Stimulated activated CD4-positive, alpha-beta T cell treated with anti-CD3 and anti-CD28 coated beads, Interleukin-4, amount 100 ng/mL, for 48 hours (primary cell): ENCODE measurements at regions not wholly inside any gene's neighbourhood (a gene's known extent, or its start where the extent isn't known, plus 50 kb on each side); places are given as distances from the start of the nearest gene placed in this dataset.
"Not testable (repeated sequence)": the region's sequence is repeated elsewhere in the genome, so short reads cannot be mapped to it uniquely, and the experiment has no call there.

Experiments used
- DNase-seq, 2 donors: peaks; one replicate each; pipeline ENCODE4 v3.0.0-alpha.2; 2020; ENCODE audit warnings: low read depth in 2 of 2

DNA sequence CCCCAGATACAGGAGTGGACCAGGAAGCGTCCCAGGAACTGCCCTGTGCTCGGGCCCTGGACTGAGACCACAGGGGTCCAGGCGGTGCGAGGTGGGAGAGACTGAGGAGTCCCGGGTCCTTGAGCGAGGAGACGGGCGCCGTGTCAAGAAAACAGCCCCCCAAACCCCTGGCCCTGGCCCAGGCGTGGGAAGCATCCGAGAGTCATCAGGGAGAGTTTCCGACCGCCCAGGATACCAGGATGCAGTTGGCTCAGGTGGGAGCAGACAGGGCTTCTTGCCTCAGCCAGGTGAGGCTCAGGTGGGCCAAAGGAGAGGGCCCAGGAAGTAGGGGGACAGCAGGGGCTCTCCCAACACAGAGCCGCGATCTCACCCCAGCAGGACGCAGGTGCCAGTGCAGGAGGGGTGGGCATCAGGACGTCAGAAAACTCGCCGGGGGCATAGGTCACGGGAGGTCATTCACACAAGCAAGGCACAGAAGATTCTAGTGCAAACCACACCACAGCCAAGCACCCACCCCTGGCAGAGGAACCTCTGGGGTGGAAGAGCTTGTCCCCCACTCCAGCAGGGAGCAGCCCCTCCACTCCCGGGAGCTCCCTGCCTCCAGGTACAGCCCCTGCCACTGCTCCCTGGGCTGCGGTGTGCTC is 102.5 kb upstream of the EIF5 start:
- DNase-seq: no peak

DNA sequence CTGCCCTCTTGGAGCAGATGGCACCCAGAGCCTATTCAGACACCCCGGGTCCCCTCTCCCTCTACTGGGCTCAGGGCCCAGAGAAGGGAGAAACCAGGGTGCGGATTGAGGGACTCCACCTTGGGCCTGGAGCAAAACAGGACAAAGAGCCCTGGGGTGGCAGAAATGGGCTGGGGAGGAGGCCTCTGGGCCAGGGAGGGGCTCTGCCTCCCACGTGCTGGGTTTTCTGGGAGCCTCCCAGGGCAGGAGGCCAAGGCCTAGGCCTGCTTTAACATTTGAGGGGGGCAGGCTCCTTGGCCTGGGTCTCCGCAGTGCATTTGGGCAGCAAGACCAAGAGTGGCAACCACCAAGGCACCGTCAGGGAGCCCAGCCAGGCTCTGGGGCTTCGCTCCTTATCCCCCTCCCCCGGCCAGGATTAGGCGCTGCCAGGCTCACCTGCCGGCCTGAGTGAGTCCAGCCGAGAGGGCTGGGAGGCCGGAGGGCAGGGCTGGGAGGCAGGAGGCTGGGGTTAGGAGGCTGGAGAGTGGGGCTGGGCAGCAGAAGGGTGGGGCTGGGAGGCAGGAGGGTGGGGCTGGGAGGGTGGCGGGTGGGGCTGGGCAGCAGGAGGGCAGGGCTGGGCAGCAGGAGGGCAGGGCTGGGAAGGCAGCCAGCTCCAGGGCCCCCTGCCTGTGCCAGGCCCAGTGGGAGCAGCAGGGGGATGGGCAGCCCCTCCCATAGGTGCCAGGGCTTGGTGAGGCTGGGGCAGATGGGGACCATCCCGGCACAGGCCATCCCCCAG is 101.8 kb upstream of the EIF5 start:
- no peak for DNase-seq

DNA sequence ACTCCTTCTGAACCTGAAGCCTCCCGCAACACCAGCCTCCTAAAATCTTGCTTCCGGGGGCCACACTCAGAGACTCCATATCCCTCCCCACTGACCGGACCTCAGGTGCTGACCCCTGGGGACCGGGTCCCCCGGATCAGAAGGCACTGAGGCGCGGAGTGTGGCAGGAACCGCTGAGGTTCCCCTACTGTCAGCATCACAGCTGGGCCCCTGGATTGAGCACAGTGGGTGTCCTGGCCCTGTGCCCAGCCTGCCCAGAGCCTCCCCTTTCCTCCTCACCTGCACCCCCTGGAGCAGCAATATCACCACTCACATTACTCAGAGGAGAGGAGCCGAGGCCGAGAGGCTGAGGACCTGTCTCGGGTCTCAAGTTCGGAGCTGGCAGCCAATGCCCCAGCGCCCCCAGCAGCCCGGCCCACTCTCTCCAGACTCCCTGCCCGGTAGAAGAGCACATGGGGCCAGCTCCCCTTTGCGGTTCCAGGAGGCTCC is 101.2 kb upstream of the EIF5 start:
- no peak for DNase-seq

DNA sequence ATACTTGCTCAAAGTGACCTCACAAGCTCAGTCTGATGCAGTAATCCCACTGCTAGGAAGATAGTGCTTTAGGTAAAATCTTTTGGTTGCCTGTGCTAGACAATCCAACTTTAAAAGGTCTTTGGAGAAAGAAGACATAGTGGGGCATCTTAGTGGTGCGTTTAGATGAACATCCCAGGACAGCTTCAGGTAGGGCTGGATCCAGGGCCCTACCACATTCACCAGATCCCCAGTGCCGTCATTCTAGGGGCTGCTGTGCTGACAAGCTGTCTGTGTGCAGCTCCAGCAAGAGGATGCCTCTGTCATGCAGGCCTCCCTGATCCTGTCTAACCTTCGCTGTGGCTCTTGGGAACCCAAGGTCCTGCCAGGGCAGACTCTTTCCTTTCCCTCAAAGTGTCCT is 100.7 kb upstream of the EIF5 start:
- DNase-seq: no peak

DNA sequence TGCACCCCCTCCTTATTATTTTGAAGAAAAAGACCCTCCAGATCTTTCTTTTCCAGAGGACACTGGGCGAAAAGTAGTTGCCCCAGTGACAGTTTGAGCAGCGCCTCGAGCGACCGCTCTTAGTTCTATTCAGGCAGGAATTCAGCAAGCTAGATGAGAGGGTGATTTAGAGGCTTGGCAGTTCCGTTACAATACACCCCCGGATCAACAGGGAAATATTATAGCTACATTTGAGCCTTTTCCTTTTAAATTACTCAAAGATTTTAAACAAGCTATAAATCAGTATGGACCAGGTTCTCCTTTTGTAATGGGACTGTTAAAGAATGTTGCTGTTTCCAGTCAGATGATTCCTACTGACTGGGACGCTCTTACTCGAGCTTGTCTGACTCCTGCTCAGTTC is 99.2 kb upstream of the EIF5 start:
- not testable (repeated sequence) for DNase-seq

DNA sequence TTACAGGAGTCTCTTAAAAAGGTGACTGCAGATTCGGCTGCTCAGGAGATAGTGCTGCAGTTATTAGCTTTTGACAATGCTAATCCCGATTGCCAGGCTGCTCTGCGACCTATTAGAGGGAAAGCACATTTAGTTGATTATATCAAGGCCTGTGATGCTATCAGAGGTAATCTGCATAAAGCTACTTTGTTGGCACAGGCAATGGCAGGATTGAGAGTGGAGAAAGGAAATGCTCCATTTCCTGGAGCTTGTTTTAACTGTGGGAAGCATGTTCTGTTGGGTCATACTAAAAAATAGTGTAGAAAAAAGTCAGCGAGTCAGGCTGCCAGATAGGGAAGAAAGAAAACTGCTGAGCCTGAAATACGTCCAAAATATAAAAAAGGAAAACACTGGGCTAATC is 98.5 kb upstream of the EIF5 start:
- not testable (repeated sequence) for DNase-seq

DNA sequence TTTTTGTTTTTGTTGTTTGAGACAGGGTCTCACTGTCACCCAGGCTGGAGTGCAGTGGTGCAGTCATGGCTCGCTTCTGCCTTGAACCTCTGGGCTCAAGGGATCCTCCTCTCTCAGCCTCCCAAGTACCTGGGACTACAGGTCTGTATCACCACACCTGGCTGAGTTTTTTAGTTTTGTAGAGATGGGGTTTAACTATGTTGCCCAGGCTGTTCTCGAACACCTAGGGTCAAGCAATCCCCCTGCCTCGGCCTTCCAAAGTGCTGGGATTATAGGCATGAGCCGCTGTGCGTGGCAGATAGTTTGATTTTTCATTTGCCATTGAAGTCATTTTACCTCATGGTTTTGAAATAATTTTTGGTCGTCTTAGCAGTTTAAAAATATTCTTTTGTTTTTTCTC is 94.3 kb upstream of the EIF5 start:
- DNase-seq: no peak

DNA sequence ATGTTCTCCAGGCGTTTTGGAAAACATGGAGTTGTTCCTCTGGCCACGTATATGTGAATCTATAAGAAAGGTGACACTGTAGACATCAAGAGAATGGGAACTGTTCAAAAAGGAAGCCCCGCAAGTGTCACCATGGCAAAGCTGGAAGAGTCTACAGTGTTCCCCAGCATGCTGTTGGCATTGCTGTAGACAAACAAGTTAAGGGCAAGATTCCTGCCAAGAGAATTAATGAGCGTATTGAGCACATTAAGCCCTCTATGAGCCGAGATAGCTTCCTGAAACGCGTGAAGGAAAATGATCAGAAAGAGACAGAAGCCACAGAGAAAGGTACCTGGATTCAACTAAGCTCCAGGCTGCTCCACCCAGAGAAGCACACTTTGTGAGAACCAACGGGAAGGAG is 92.5 kb upstream of the EIF5 start:
- no peak for DNase-seq

DNA sequence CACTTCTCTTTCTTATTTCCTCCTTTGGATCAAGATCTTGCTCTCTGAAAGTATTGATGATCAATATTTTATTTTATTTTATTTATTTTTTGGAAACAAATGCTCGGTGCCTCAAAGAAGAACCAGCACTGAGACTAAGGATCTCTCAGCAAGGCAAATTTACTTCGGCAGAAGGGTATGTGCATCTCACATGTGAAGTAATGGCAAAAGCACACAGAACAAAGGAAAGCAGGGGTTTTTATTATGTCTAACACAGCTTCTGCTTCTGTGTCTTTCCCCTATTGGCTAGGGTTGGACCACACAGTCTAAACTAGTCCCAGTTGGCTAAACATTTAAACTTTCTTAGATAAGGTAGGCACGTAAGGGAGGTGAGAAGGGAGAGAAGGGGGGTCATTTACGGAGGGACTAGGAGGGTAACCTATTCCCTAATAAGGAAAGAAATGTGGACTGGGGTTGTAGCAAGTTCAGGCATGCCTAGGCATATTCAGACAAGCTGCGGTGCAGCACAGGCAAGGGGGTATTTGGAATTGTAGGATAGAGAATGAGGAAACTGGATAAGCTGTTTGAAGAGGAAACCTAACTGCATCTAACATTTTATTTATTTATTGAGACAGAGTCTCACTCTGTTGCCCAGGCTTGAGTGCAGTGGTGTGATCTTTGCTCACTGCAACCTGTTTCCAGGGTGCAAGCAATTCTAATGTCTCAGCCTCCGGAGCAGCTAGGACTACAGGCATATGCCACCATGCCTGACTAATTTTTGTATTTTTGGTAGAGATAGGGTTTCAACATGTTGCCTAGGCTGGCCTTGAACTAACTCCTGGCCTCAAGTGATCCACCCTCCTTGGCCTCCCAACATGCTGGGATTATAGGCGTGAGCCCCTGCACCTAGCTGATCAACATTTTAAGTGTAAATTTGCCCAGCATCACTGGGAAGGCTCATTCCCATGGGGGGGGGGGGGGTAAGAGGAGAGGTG is 90.0 kb upstream of the EIF5 start:
- no peak for DNase-seq

DNA sequence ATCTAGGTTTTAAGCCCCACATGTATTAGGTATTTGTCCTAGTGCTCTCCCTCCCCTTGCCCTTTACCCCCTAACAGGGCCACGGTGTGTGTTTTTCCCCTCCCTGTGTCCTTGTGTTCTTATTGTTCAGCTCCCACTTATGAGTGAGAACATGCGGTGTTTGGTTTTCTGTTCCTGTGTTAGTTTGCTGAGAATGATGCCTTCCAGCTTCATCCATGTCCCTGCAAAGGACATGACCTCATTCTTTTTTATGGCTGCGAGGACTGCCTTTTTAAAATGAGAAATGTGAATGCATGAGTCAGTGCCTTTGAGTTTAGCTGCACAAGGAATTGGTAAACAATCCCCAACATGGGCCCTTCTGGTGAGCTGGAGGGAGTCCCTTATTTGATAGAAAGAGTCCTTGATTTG is 88.4 kb upstream of the EIF5 start:
- not testable (repeated sequence) for DNase-seq

DNA sequence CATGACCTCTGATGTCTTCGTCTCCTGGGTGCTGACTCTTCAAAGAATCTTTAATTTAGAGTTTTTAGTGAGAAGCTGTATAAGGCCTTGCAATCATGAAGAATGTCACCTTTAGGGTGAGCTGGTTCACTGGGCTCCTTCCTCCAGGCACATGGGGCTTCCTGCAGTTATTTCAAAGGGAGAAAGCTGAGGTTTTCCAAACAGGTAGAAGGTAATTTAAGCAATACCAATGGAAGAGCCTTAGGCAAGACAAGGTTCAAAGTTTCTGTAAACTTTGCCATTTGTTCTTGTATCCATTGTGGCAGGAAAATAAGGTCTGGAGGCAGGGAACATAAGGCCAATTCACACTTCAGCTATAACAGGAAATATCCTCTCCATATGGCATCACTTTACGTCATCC is 88.0 kb upstream of the EIF5 start:
- DNase-seq: no peak

DNA sequence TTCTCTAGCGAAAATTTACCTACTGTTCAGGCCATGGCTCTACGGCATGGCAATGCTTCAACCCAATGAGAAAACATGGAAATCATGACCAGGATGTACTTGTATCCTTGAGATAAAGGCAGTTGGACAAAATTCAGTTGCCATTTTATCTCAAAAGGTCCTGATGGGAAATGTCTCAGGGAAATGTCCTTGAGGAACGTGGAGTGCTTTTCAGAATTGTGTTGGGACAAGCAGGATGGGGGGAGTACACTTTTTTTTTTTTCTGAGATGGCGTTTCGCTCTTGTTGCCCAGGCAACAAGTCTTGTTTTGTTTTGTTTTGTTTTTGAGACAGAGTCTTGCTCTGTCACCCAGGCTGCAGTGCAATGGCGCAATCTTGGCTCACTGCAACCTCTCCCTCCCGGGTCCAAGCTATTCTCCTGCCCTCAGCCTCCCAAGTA is 86.8 kb upstream of the EIF5 start:
- no peak for DNase-seq

DNA sequence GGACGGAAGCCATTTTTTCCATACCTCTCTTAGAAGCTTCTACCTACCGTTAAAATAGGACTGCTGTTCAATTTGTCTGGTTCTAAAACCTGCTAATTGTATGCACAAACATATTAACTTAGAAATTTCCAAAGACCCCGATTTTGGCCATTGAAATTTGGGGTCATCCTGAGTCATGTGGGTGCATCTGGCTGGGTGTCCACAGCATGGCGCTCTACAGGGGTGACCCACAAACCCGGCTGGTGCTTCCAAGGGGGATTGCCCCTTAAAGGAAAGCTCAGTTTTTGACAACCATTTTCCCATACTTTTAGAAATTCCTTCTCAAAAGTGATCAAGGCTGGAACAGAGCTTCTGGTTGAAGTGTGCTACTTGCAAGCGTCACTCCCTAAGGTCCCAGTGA is 83.9 kb upstream of the EIF5 start:
- no peak for DNase-seq

DNA sequence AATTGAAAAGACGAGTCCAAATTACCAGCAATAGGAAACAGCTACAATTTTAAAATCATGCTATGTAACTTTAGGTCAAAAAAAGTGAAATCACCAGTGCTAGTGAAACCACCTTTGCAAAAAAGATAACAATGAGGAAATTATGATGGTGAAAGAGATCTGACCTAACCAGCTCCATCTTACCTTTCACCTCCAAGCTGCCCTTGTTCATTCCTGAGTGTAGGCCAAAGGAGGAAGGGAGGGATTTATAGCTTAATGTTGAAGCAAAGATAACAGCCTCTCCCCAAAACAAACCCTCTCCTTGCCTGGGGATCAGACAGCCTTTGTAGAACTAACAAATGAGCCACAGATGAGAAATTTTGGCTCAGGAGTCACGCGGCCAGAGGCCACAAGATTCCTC is 83.2 kb upstream of the EIF5 start:
- no peak for DNase-seq

DNA sequence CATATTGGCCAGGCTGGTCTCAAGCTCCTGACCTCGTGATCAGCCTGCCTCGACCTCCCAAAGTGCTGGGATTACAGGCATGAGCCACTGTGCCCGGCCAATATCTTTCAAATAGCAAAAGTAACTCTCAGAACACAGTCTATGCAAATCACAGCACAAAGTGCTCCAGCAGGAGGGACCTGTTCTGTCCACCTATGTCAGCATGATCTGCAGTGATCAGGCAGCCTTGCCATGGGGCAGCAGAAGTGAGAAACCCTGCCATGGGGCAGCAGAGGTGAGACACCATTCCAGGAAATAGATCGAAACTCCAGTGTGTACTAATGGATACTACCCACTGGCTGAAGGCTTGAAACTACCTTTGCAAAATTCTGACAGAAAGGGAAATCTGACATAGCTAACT is 78.5 kb upstream of the EIF5 start:
- no peak for DNase-seq

DNA sequence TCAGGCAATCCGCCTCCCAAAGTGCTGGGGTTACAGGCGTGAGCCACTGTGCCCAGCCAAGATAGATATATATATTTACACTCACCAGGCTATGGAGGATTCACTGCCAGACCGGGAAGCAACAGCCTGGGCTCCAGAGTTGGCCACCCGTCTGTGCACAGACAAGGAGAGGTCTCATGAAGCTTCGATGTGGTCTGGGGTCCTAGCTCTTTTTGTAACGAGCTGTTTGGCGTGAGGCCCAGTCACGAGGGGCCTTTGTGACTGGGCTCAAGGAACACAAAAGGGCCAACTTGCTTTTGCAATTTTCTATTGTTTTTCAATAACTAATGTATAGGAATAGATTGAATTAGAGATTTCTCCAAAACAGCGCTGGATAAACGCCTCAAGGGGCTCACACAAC is 77.6 kb upstream of the EIF5 start:
- DNase-seq: no peak

DNA sequence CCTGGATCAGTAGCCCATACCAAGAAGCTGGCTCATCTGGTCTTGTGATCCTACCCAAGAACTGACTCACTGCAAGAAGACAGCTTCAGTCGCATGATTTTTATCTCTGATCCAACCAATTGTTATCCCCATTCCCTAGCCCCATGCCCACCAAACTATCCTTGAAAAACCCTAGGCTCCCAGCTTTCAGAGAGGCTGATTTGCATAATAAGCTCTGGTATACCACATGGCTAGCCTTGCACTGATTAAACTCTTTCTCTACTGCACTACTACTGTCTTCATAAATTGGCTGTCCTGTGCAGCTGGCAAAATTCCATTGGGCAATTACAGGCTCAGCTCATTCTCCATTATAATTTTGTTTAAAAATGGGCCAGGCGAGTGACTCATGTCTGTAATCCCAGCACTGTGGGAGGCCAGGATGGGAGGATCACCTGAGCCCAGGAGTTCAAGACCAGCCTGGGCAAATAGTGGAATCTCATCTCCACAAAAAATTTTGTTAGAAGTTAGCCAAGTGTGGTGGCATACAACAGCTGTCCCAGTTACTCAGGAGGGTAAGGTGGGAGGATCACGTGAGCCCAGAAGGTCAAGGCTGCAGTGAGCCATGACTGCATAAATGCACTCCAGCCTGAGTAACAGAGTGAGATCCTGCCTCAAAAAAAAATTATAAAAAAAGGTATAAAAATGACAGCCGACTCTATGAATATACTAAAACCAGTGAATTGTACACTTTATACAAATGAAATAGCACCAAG is 76.7 kb upstream of the EIF5 start:
- DNase-seq: no peak

DNA sequence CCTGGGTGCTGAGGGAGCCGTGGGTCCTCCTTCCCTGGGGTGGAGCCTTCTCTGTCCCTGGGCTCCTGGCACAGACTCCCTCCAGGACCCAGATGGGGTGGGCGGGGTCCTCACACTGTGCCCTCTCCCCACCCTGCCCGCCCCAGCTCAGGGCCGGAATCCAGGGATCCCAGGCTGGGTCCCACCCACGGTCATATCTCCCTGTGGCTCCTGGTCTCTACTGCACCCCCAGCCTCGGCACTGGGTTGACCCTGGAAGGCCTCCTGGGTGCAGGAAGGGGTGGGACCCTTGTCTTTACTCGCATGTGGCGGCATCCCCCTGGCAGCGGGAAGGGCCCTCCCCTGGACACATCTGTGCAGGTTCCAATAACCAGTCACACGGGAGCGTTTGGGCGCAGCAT is 75.8 kb upstream of the EIF5 start:
- no peak for DNase-seq

DNA sequence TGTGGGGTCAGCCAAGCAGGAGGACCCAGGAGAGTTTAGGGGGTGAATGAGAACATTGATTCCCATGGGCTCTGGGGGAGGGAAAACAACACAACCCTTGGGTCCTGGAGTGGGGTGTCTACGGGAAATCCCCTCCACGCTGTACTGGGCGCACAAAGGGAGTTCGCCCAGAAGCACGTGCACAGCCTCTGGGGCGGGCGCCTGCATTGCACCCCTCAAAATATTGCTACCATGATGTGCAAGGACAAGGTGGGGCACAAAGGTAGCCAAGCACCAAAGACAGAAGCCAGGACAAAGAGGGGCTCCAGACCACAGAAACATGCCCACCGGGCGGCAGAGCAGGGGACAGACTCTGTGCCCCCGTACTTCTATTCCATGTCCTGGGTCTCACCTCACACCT is 74.9 kb upstream of the EIF5 start:
- no peak for DNase-seq

DNA sequence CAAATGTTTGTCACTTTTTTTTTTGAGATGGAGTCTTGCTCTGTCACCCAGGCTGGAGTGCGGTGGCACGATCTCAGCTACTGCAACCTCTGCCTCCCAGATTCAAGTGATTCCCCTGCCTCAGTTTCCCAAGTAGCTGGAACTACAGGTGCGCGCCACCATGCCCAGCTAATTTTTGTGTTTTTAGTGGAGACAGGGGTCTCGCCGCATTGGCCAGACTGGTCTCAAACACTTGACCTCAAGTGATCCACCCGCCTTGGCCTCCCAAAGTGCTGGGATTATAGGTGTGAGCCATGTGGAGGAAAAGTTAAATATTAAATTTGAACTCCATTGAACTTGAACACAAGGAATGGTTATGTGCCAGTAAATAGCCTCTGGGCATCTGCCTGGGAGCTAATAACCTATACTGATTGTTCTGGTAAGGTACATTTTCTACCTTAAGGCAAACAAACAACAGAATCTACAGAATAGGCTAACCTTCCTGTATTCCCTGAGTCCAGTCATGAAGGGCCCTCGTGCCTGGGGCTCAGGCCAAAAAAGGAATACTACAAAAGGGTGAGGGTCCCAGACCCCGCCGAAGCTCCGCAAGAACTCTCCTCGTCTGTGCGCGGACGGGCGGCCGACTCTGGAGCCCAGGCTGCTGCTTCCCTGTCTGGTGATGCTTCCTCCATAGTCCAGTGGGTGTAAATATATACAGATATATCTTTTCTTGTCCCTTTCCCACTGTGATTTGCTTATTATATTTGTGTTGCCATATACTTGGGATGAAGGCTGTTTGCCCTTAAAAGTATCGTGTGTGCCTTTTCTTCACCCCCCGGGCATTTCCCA is 74.0 kb upstream of the EIF5 start:
- DNase-seq: no peak
